Sigmoid colon (tissue), 4 donors: ENCODE measurements at regions not wholly inside any gene's neighbourhood (a gene's known extent, or its start where the extent isn't known, plus 50 kb on each side); places are given as distances from the start of the nearest gene placed in this dataset.

Source experiments
- CTCF ChIP-seq, 4 experiments: fragments of 450-650 bp in 3 of 4; fragments of 200-600 bp in 1 of 4; IDR thresholded peaks; one replicate each; pipeline ENCODE4 v1.5.1; 2016 to 2019; ENCODE audit warnings: antibody characterized with exemption in 4 of 4, mild to moderate bottlenecking in 3 of 4, moderate library complexity in 2 of 4
- EP300 ChIP-seq, 4 donors: sonication (generic); formaldehyde crosslinking; IDR thresholded peaks; one replicate each; pipeline ENCODE4 v1.6.1; 2017; ENCODE audit warnings: antibody characterized with exemption in 4 of 4
- POLR2A ChIP-seq, 2 donors: fragments of 450-650 bp; IDR thresholded peaks; one replicate each; pipeline ENCODE4 v1.6.1; 2016; ENCODE audit warnings: antibody characterized with exemption in 2 of 2, mild to moderate bottlenecking in 2 of 2, moderate library complexity in 2 of 2
- POLR2AphosphoS5 ChIP-seq, 4 donors: sonication (generic); formaldehyde crosslinking; IDR thresholded peaks; one replicate each; pipeline ENCODE4 v1.6.1; 2017; ENCODE audit warnings: antibody characterized with exemption in 4 of 4

GRCh38 chr5:167688341-167689130 lies 602.9 kb upstream of the WWC1 start:
- no peak for TF ChIP-seq POLR2AphosphoS5 (IDR thresholded peaks at IDR 0.05)
- no peak for TF ChIP-seq POLR2A (IDR thresholded peaks at IDR 0.05)
- no peak for TF ChIP-seq CTCF (IDR thresholded peaks at IDR 0.05)
- TF ChIP-seq EP300 (IDR thresholded peaks at IDR 0.05): no peak
